Transverse colon (tissue), 4 donors: ENCODE measurements at regions not wholly inside any gene's neighbourhood (a gene's known extent, or its start where the extent isn't known, plus 50 kb on each side); places are given as distances from the start of the nearest gene placed in this dataset.

Experiments used
- DNase-seq: peaks from one replicate; pipeline ENCODE4 v3.0.0-alpha.2; 2019
- H3K27ac ChIP-seq, 4 donors: fragments of 200-600 bp; sonication (generic); 2 replicates each; pipeline ENCODE4 v1.5.1; 2016 to 2018; ENCODE audit warnings: inconsistent platforms in 4 of 4
- H3K27me3 ChIP-seq: fragments of 200-600 bp; sonication (generic); 2 replicates; pipeline ENCODE4 v1.5.1; 2017; ENCODE audit warnings: inconsistent platforms
- H3K36me3 ChIP-seq, 4 donors: fragments of 200-600 bp; sonication (generic); 2 replicates each; pipeline ENCODE4 v1.5.1; 2017 to 2019; ENCODE audit warnings: inconsistent platforms in 4 of 4
- H3K4me1 ChIP-seq, 4 donors: fragments of 200-600 bp; sonication (generic); 2 replicates each; pipeline ENCODE4 v1.5.1; 2017 to 2020; ENCODE audit warnings: inconsistent platforms in 4 of 4
- H3K4me3 ChIP-seq, 4 donors: fragments of 200-600 bp; sonication (generic); 1 replicate in 1 of 4; 2 replicates in 3 of 4; pipeline versions ENCODE4 v1.5.1 to v1.6.1; 2017 to 2019; ENCODE audit warnings: inconsistent platforms in 4 of 4
- H3K9me3 ChIP-seq, 2 donors: fragments of 200-600 bp; sonication (generic); 2 replicates each; pipeline ENCODE4 v1.5.1; 2017 to 2019; ENCODE audit warnings: inconsistent platforms in 2 of 2
- CTCF ChIP-seq, 5 experiments: fragments of 200-600 bp in 3 of 5; fragments of 450-650 bp in 2 of 5; sonication (generic) in 3 of 5; IDR thresholded peaks; 1 replicate in 2 of 5; 2 replicates in 3 of 5; pipeline ENCODE4 v1.5.1; 2016 to 2017; ENCODE audit warnings: antibody characterized with exemption in 5 of 5, inconsistent platforms in 3 of 5, mild to moderate bottlenecking in 2 of 5, moderate library complexity in 1 of 5
- EP300 ChIP-seq: sonication (generic); formaldehyde crosslinking; IDR thresholded peaks from one replicate; pipeline ENCODE4 v1.6.1; 2017; ENCODE audit warnings: antibody characterized with exemption, low read depth
- POLR2A ChIP-seq: fragments of 450-650 bp; IDR thresholded peaks from one replicate; pipeline ENCODE4 v1.6.1; 2016; ENCODE audit warnings: antibody characterized with exemption, mild to moderate bottlenecking, moderate library complexity
- POLR2AphosphoS5 ChIP-seq, 3 donors: sonication (generic); formaldehyde crosslinking; IDR thresholded peaks; one replicate each; pipeline ENCODE4 v1.6.1; 2016; ENCODE audit warnings: antibody characterized with exemption in 3 of 3
- WGBS, 2 donors: methylation state at CpG; one replicate each; pipeline ENCODE4 v1.1.5; 2018; ENCODE audit warnings: low coverage in 1 of 2; 5-methylcytosine and 5-hydroxymethylcytosine counted together
- in situ Hi-C, 4 donors: fragments of 200-750 bp; cut with MboI; loops; one replicate each; pipeline versions ENCODE4 v1.15.0 to v1.15.1; 2017; ENCODE audit warnings: low sequenced_read_pairs in 3 of 4, low pct_ligation_motif_present in 1 of 4, low pct_unique_long_range_greater_than_20kb in 1 of 4
- intact Hi-C: fragments of 100-400 bp; cut with DNase I; formaldehyde crosslinking; loops from one replicate; pipeline ENCODE4 v1.15.1; 2023; ENCODE audit warnings: low total_unique reads

GRCh38 chr2:6074089-6074643 lies 382.0 kb downstream of the SOX11 start:
- in situ Hi-C loops (no loop called here), intact Hi-C loops (no loop called here)
- no peak for TF ChIP-seq EP300
- TF ChIP-seq POLR2AphosphoS5 (IDR thresholded peaks at IDR 0.05), result no peak
- no peak for TF ChIP-seq CTCF (IDR thresholded peaks at IDR 0.05)
- TF ChIP-seq POLR2A, result no peak
- H3K4me1 ChIP-seq, result no peaks in the 10 kb centered on the region
- no peaks in the 10 kb centered on the region for H3K27me3 ChIP-seq
- DNase-seq, result no peak
- no peak overlapping the region for H3K4me3 ChIP-seq
- WGBS, 2 donors, result 75 to 77% methylated on average over 9 of the region's 9 CpGs
- no peaks in the 10 kb centered on the region for H3K36me3 ChIP-seq
- no peak overlapping the region for H3K27ac ChIP-seq
- H3K9me3 ChIP-seq, result no peaks in the 10 kb centered on the region

GRCh38 chr2:6077585-6077984 lies 385.4 kb downstream of the SOX11 start:
- H3K4me1 ChIP-seq, result peaks cover 0 to 4% (median 0%) of the 10 kb centered on the region in 4 donors
- H3K27ac ChIP-seq, result no peak overlapping the region
- DNase-seq, result no peak
- H3K36me3 ChIP-seq, result no peaks in the 10 kb centered on the region
- no peak overlapping the region for H3K4me3 ChIP-seq
- TF ChIP-seq POLR2A (no peak), EP300 (no peak), POLR2AphosphoS5 (IDR thresholded peaks at IDR 0.05) (no peak), CTCF (IDR thresholded peaks at IDR 0.05) (no peak)
- 25 to 47% methylated on average over 1 to 2 of the region's 2 CpGs for WGBS, 2 donors
- no peaks in the 10 kb centered on the region for H3K27me3 ChIP-seq
- no peaks in the 10 kb centered on the region for H3K9me3 ChIP-seq
- intact Hi-C loops, result no loop called here
- in situ Hi-C loops, result no loop called here

- Histone ChIP-seq H3K27ac (no peak overlapping the region), H3K36me3 (no peaks in the 10 kb centered on the region), H3K27me3 (no peaks in the 10 kb centered on the region), H3K4me3 (no peak overlapping the region), H3K9me3 (no peaks in the 10 kb centered on the region), H3K4me1 (peaks cover 0 to 4% (median 0%) of the 10 kb centered on the region in 4 donors)
- intact Hi-C loops (no loop called here), in situ Hi-C loops (no loop called here)
- WGBS, 2 donors, result 55 to 66% methylated on average over 3 of the region's 3 CpGs
- no peak for TF ChIP-seq EP300
- no peak for TF ChIP-seq POLR2A
- no peak for TF ChIP-seq POLR2AphosphoS5 (IDR thresholded peaks at IDR 0.05)
- TF ChIP-seq CTCF (IDR thresholded peaks at IDR 0.05), result no peak
- no peak for DNase-seq
These were observed 386.2 kb downstream of the SOX11 start for GRCh38 chr2:6078414-6078813.

GRCh38 chr2:6079405-6079804 lies 387.2 kb downstream of the SOX11 start:
- H3K27me3 ChIP-seq, result no peaks in the 10 kb centered on the region
- intact Hi-C loops (no loop called here), in situ Hi-C loops (no loop called here)
- no peak overlapping the region for H3K4me3 ChIP-seq
- WGBS, 2 donors, result 78 to 93% methylated on average over 3 to 5 of the region's 5 CpGs
- DNase-seq, result no peak
- H3K27ac ChIP-seq, result no peak overlapping the region
- no peaks in the 10 kb centered on the region for H3K9me3 ChIP-seq
- H3K36me3 ChIP-seq, result no peaks in the 10 kb centered on the region
- no peak for TF ChIP-seq EP300
- no peak for TF ChIP-seq POLR2A
- no peak for TF ChIP-seq CTCF (IDR thresholded peaks at IDR 0.05)
- no peak for TF ChIP-seq POLR2AphosphoS5 (IDR thresholded peaks at IDR 0.05)
- peaks cover 0 to 4% (median 0%) of the 10 kb centered on the region in 4 donors for H3K4me1 ChIP-seq
